ENCODE measurements at regions not wholly inside any gene's neighbourhood (a gene's known extent, or its start where the extent isn't known, plus 50 kb on each side); places are given as distances from the start of the nearest gene placed in this dataset.

DNA sequence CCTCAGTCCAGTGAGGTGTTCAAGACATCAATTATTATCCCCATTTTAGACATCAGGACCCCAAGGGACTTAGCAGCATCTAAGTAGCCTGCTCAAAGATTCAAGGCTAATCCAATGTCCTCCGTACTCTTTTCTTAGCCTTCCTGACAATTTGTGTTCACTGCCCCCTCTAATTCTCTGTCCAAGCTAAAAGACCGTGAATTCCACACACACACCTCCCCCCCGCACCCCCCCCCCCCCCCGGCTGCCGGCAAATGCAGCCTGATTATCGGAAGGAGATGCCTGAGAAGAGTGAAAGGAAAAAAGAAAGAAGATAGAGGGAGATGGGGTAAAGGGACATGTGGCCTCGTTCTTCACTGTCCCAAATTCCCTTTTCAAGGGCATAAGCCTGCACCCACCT is 58.1 kb upstream of the NLK start:
- WGBS, result 45% methylated on average over 7 of the region's 7 CpGs
- DNase-seq (ENCODE audit: low spot score), result no peak
- Histone ChIP-seq H3K9ac (ENCODE audit: low read depth in 1 of 2, low read length in 2 of 2) (no peak overlapping the region), H3K36me3 (ENCODE audit: control insufficient read depth in 4 of 4, insufficient read depth in 3 of 4, low read depth in 1 of 4, low read length in 3 of 4) (no peaks in the 10 kb centered on the region), H3K27me3 (ENCODE audit: control insufficient read depth in 4 of 4, insufficient read depth in 4 of 4, low read length in 3 of 4) (no peaks in the 10 kb centered on the region), H3K9me3 (ENCODE audit: control insufficient read depth in 4 of 4, low read length in 3 of 4) (no peaks in the 10 kb centered on the region), H3K4me1 (ENCODE audit: control insufficient read depth in 4 of 4, insufficient read depth in 4 of 4, low read length in 3 of 4) (no peaks in the 10 kb centered on the region), H3K4me3 (ENCODE audit: low read depth in 1 of 3, low read length in 3 of 3) (no peak overlapping the region), H3K27ac (ENCODE audit: low read depth in 1 of 2, low read length in 2 of 2) (no peak overlapping the region)
- TF ChIP-seq MAX (IDR thresholded peaks at IDR 0.05) (no peak), RAD21 (IDR thresholded peaks at IDR 0.05) (no peak), HNF4G (IDR thresholded peaks at IDR 0.05) (no peak), GABPA (IDR thresholded peaks at IDR 0.05 in 1 of 2, conservative IDR thresholded peaks at IDR 0.05 in 1 of 2) (no peak), SP1 (IDR thresholded peaks at IDR 0.05) (no peak), JUND (IDR thresholded peaks at IDR 0.05) (no peak), TAF1 (conservative IDR thresholded peaks at IDR 0.05) (no peak)

GRCh38 chr17:27984816-27985215 is 57.7 kb upstream of the NLK start:
- Histone ChIP-seq H3K27ac (ENCODE audit: low read depth in 1 of 2, low read length in 2 of 2) (peak overlapping the region in 1 of 2 donors; percentile 38), H3K4me1 (ENCODE audit: control insufficient read depth in 4 of 4, insufficient read depth in 4 of 4, low read length in 3 of 4) (no peaks in the 10 kb centered on the region), H3K36me3 (ENCODE audit: control insufficient read depth in 4 of 4, insufficient read depth in 3 of 4, low read depth in 1 of 4, low read length in 3 of 4) (no peaks in the 10 kb centered on the region), H3K9me3 (ENCODE audit: control insufficient read depth in 4 of 4, low read length in 3 of 4) (no peaks in the 10 kb centered on the region), H3K4me3 (ENCODE audit: low read depth in 1 of 3, low read length in 3 of 3) (no peak overlapping the region), H3K27me3 (ENCODE audit: control insufficient read depth in 4 of 4, insufficient read depth in 4 of 4, low read length in 3 of 4) (no peaks in the 10 kb centered on the region), H3K9ac (ENCODE audit: low read depth in 1 of 2, low read length in 2 of 2) (no peak overlapping the region)
- no peak for TF ChIP-seq FOXA1 (IDR thresholded peaks at IDR 0.05)
- peak; percentile 55 for TF ChIP-seq NR2F2 (IDR thresholded peaks at IDR 0.05)
- no peak for DNase-seq (ENCODE audit: low spot score)
- 57% methylated on average over 6 of the region's 6 CpGs for WGBS

- Histone ChIP-seq H3K36me3 (ENCODE audit: control insufficient read depth in 4 of 4, insufficient read depth in 3 of 4, low read depth in 1 of 4, low read length in 3 of 4) (no peaks in the 10 kb centered on the region), H3K9me3 (ENCODE audit: control insufficient read depth in 4 of 4, low read length in 3 of 4) (no peaks in the 10 kb centered on the region), H3K4me1 (ENCODE audit: control insufficient read depth in 4 of 4, insufficient read depth in 4 of 4, low read length in 3 of 4) (no peaks in the 10 kb centered on the region), H3K9ac (ENCODE audit: low read depth in 1 of 2, low read length in 2 of 2) (no peak overlapping the region), H3K4me3 (ENCODE audit: low read depth in 1 of 3, low read length in 3 of 3) (no peak overlapping the region), H3K27me3 (ENCODE audit: control insufficient read depth in 4 of 4, insufficient read depth in 4 of 4, low read length in 3 of 4) (no peaks in the 10 kb centered on the region), H3K27ac (ENCODE audit: low read depth in 1 of 2, low read length in 2 of 2) (peak overlapping the region in 1 of 2 donors; percentile 38)
- DNase-seq (ENCODE audit: low spot score), result no peak
- 55% methylated on average over 7 of the region's 7 CpGs for WGBS
- TF ChIP-seq CTCF (IDR thresholded peaks at IDR 0.05; ENCODE audit: low read depth, low read length, missing input control) (no peak), NR2F2 (IDR thresholded peaks at IDR 0.05) (no peak), FOXA1 (IDR thresholded peaks at IDR 0.05) (no peak), RAD21 (IDR thresholded peaks at IDR 0.05) (no peak), JUND (IDR thresholded peaks at IDR 0.05) (no peak), RXRA (IDR thresholded peaks at IDR 0.05) (no peak), HNF4G (IDR thresholded peaks at IDR 0.05) (no peak), SP1 (IDR thresholded peaks at IDR 0.05) (no peak), FOXA2 (IDR thresholded peaks at IDR 0.05) (no peak), ZBTB33 (IDR thresholded peaks at IDR 0.05) (no peak), YY1 (IDR thresholded peaks at IDR 0.05) (no peak), MAX (IDR thresholded peaks at IDR 0.05) (no peak), GABPA (IDR thresholded peaks at IDR 0.05 in 1 of 2, conservative IDR thresholded peaks at IDR 0.05 in 1 of 2) (no peak), EGR1 (IDR thresholded peaks at IDR 0.05; ENCODE audit: low read depth in 2 of 2) (no peak)
- TF ChIP-seq, protein P1, sequence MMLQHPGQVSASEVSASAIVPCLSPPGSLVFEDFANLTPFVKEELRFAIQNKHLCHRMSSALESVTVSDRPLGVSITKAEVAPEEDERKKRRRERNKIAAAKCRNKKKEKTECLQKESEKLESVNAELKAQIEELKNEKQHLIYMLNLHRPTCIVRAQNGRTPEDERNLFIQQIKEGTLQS (IDR thresholded peaks at IDR 0.05), result no peak
These were observed 57.2 kb upstream of the NLK start for GRCh38 chr17:27985306-27985705.
